ENCODE measurements at regions not wholly inside any gene's neighbourhood (a gene's known extent, or its start where the extent isn't known, plus 50 kb on each side); places are given as distances from the start of the nearest gene placed in this dataset.

- H3K4me3 ChIP-seq (replicated peaks; ENCODE audit: insufficient read depth, low read length), result no peak overlapping the region
- no peak overlapping the region for H3K27ac ChIP-seq (replicated peaks)
- DNase-seq (ENCODE audit: low read depth in 1 of 2, low spot score in 1 of 2), result no peak
- H3K27me3 ChIP-seq (ENCODE audit: insufficient read depth, poor library complexity, severe bottlenecking), result no peaks in the 10 kb centered on the region
- TF ChIP-seq REST (IDR thresholded peaks at IDR 0.05; ENCODE audit: insufficient replicate concordance, low read depth) (no peak), GABPA (IDR thresholded peaks at IDR 0.05; ENCODE audit: low read depth) (no peak), POLR2AphosphoS5 (IDR thresholded peaks at IDR 0.05; ENCODE audit: low read depth) (no peak), SPI1 (IDR thresholded peaks at IDR 0.05; ENCODE audit: borderline replicate concordance, low read depth) (no peak), CTCF (IDR thresholded peaks at IDR 0.05; ENCODE audit: insufficient read depth, low read length) (no peak)
Observed at GRCh38 chr5:6279607-6280006, 98.7 kb downstream of the MED10 start.

- no peaks in the 10 kb centered on the region for H3K27me3 ChIP-seq (ENCODE audit: insufficient read depth, poor library complexity, severe bottlenecking)
- no peak overlapping the region for H3K27ac ChIP-seq (replicated peaks)
- DNase-seq (ENCODE audit: low read depth in 1 of 2, low spot score in 1 of 2), result no peak
- no peak overlapping the region for H3K4me3 ChIP-seq (replicated peaks; ENCODE audit: insufficient read depth, low read length)
- TF ChIP-seq REST (IDR thresholded peaks at IDR 0.05; ENCODE audit: insufficient replicate concordance, low read depth) (no peak), GABPA (IDR thresholded peaks at IDR 0.05; ENCODE audit: low read depth) (no peak), CTCF (IDR thresholded peaks at IDR 0.05; ENCODE audit: insufficient read depth, low read length) (no peak), SPI1 (IDR thresholded peaks at IDR 0.05; ENCODE audit: borderline replicate concordance, low read depth) (no peak), POLR2AphosphoS5 (IDR thresholded peaks at IDR 0.05; ENCODE audit: low read depth) (no peak)
Observed at GRCh38 chr5:6274846-6275543, 103.4 kb downstream of the MED10 start.

GRCh38 chr5:6273749-6274148 lies 104.6 kb downstream of the MED10 start:
- Histone ChIP-seq H3K27ac (replicated peaks) (no peak overlapping the region), H3K4me3 (replicated peaks; ENCODE audit: insufficient read depth, low read length) (no peak overlapping the region), H3K27me3 (ENCODE audit: insufficient read depth, poor library complexity, severe bottlenecking) (no peaks in the 10 kb centered on the region)
- TF ChIP-seq GABPA (IDR thresholded peaks at IDR 0.05; ENCODE audit: low read depth) (no peak), POLR2AphosphoS5 (IDR thresholded peaks at IDR 0.05; ENCODE audit: low read depth) (no peak), REST (IDR thresholded peaks at IDR 0.05; ENCODE audit: insufficient replicate concordance, low read depth) (no peak), SPI1 (IDR thresholded peaks at IDR 0.05; ENCODE audit: borderline replicate concordance, low read depth) (no peak), CTCF (IDR thresholded peaks at IDR 0.05; ENCODE audit: insufficient read depth, low read length) (no peak)
- DNase-seq (ENCODE audit: low read depth in 1 of 2, low spot score in 1 of 2), result no peak

All from HL-60 (cell line).